NCI-H1930 (cell line): ENCODE measurements at regions not wholly inside any gene's neighbourhood (a gene's known extent, or its start where the extent isn't known, plus 50 kb on each side); places are given as distances from the start of the nearest gene placed in this dataset.
A peak's percentile ranks its signal among the peaks of the same experiment; 100 is the strongest.

Source experiments
- DNase-seq, 2 experiments: peaks; one replicate each; lab custom pipeline; 2025; lab: John Stamatoyannopoulos, UW

- DNase-seq, result no peak
These were observed 362.8 kb downstream of the CBLN2 start for GRCh38 chr18:72181241-72181764.

GRCh38 chr18:72180689-72181088 lies 363.5 kb downstream of the CBLN2 start:
- DNase-seq, result no peak

DNA sequence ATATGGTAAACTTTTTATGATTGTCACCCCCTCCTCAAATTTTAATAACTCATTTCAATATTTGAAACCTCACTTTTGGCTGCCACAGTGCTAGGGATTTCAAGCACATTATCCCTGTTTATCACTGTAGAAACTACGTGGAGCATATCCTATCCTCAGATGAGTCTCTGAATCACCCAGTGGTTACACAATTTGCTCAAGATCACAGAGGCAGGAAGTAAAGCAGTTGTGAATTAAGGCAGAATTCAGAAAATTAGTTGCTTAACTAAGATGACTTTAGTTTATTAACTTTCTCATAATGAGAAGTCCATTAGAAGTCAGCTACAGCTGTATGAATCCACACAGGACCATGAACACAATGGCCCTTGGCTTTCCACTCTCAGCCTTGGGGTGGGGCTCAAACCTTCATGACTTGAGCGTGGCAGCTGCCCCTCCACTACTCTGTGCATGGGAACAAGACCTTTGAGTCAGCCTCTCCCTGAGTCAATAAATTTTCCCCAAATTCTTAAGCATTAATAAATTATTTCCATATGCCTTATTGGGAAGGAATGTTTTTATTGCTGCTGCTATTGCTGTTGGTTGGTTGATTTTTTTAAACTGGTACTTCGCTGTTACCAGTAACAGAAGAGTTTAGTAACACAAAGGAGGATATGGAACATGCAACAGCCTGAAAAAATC lies 369.0 kb downstream of the CBLN2 start:
- DNase-seq, result no peak

DNA sequence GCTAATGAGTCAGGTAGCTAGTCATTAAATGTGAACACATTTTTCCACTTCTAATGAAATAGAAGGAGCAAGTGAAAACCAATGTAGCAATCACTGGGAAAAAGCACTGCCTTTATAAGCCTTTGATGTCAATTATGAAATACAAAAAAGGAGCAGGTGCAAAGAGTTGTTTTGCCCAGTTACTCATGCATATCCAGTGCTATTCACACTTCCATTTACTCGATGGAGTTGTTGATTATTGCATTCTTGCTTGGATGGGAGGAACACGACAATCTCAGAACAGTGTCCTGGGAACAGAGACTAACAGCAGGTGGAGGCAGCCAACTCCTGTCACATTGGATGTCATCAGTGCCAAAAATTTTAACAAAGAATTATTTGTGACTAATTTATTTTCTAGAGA lies 372.5 kb downstream of the CBLN2 start:
- DNase-seq, result peak; percentile 41 to 42

DNA sequence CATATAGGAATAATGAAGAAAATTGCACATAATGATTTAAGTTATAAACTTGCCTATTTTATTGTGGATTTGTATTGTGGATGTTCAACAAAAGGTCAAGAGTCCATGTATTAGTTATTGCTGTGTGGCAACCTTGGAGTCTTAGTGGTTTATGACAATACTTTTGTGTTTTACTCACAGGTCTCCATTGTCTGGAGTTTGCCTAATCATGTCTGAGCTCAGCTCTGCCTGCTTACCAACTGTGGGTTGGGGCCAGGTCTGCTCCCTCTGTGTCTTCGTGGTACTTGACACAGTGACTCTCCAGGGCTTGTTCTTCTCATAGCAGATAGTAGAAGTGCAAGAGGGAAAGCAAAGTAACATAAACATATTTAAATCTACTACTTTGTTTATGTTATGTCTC lies 382.5 kb downstream of the CBLN2 start:
- no peak for DNase-seq

GRCh38 chr18:72160510-72161445 lies 383.4 kb downstream of the CBLN2 start:
- peak in 1 of 2 experiments; percentile 5 for DNase-seq

- no peak for DNase-seq
These were observed 388.8 kb downstream of the CBLN2 start for GRCh38 chr18:72155327-72155726.

GRCh38 chr18:72154926-72155325 lies 389.2 kb downstream of the CBLN2 start:
- no peak for DNase-seq

DNA sequence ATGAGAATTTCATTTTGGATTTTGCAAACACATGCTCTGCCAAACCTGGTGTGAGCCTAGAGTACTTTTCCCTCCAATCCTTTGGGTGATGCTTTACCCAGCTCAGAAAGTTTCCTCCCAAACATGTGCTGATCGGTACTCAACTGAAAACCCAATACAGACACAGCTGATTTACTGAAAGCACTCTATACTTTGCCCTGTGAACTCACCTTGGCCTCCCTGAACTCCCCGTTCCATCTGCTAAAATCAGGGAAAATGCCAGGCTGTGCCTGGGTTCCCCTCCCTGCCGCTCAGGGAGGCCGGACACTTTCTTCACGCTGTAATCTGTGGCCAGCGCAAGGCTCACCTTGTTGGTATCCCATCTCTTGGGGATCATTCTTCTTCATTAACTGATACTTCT lies 391.2 kb downstream of the CBLN2 start:
- no peak for DNase-seq

DNA sequence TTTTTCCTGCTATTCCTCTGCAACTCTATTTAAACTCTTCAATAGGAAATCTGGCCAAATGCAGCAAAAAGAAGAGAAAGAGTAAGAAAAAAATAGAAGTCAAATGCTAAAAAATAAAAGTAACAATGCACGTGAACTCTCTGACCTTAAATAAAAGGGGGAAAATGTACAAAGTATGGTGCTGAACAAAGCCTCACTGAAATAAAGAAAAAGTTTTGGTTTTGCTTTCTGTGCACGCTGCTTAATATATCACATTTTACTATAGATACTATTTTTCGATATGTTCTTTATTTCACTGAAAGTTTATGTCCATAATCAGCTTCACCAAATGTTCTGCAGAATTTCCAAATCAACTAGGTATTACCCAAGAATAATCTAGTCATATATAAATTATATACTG lies 396.3 kb downstream of the CBLN2 start:
- DNase-seq, result no peak

DNA sequence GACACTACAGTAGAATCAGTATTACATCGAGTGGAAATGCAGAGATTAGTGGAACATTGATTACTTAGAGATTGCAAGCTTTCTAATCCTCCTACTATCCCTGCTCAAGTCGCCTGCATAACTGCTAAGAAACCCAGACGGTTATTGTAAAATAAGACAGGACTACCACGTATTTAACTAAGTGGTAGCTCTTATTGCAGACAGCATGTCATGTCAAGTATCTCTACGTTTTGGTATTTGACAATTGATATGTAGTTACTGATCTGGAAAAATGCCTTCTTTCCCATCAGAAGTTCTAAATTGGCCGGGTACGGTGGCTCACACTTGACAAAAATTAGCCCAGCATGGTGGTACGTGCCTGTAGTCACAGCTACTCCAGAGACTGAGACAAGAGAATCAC lies 404.1 kb downstream of the CBLN2 start:
- DNase-seq, result no peak

DNA sequence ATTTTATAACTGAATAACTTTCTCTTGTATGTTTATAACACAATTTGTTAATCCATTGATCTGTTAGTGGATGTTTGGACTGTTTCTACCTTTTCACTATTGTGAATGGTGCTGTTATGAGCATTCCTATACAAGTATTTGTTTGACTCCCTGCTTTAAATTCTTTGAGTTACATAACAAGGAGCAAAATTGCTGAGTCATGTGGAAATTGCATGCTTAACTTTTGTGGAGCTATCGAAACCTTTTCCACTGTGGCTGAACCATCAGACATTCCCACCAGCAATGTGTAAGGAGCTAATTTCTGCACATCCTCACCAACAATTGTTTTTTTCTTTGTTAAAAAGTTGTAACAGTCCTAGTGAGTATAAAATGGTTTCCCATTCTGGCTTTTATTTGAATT lies 415.5 kb downstream of the CBLN2 start:
- no peak for DNase-seq

- peak; percentile 29 to 32 for DNase-seq
These were observed 422.0 kb downstream of the CBLN2 start for GRCh38 chr18:72122103-72122502.

- DNase-seq, result no peak
These were observed 425.1 kb downstream of the CBLN2 start for GRCh38 chr18:72119082-72119481.

- no peak for DNase-seq
These were observed 429.1 kb downstream of the CBLN2 start for GRCh38 chr18:72114801-72115594.

DNA sequence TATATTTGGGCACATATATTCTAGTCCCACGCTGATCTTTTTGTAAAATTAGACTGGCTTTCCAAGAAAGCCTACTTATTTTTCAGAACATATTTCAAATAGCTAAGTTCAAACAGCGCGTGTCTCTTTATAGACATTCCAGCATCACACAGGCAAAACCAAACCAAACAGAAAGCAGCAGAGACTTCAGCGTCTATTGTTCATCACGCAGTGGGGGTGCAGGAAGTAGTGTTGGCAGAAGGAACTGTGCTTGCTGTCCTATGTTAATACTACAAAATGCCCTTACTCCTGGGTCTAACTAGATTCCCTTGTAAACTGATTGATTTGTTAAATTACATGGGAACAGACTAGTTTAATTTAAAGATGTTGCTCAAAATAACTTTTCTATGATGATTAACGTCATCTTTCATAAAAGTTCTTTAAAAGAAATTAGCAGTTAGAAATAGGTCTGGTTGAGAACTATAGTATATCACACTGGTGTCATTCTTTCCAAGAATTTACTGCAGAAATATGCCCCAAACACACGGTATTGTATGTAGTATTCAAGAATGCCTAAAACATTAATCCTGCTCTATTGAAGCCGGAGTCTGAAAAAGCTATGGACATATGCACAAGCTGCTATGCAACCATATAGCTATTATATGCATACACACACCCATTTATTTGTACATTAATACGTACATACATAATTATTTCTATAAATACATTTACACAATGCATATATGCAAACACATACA lies 436.3 kb downstream of the CBLN2 start:
- no peak for DNase-seq

- DNase-seq, result no peak
These were observed 439.3 kb downstream of the CBLN2 start for GRCh38 chr18:72104851-72105250.

GRCh38 chr18:72102412-72102811 lies 441.7 kb downstream of the CBLN2 start:
- no peak for DNase-seq

DNA sequence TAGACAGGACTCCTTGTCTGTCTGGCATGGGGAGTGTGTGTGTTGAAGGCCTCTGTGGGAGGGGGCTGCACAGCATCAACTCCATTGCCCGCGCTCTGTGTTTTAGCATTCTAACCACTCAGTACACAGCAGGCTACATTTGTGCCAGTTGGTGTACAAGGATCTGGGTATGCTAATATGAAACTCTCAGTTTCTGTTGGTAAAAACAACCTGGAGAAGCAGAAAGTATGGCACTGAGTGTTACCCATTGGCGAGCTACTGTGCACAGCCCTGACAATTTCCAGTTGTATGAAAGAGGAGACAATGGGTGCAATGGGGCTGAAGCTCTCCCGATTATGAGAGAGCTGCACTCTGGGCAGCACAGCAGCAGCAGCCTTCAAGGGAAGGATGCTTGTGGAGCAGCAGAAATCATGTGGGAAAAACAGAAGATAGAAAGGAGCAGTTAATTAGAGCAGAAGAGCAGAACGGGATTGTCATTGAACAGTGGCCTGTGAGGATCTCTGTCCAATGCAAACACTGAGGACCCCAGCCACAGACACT lies 443.6 kb downstream of the CBLN2 start:
- no peak for DNase-seq

DNA sequence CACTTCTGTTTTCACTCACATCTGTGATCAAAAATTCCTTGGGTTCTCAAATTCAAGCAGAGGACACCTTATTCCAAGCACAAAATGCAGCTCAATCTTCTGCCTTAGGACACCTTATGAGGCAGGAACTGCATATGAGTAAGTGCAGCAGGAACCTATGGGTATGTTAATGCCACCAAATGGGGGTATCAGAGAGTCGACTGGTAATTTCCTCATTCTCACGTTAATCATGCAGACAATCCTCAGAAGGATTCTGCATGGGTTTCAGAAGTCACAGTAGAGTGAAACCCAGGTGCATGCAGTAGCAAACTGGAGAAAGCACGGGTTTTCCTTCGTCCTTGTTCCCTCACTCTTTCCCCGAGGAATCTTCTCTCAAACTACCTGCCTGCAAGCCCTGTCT lies 452.8 kb downstream of the CBLN2 start:
- no peak for DNase-seq

- DNase-seq, result no peak
These were observed 454.7 kb downstream of the CBLN2 start for GRCh38 chr18:72089432-72089831.
